ENCODE measurements at regions not wholly inside any gene's neighbourhood (a gene's known extent, or its start where the extent isn't known, plus 50 kb on each side); places are given as distances from the start of the nearest gene placed in this dataset.

GRCh38 chr20:12354725-12355124 lies 437.0 kb downstream of the BTBD3 start:
- no peak overlapping the region for H3K9ac ChIP-seq (ENCODE audit: low read length)
- H3K27me3 ChIP-seq (ENCODE audit: low read length) = no peaks in the 10 kb centered on the region
- no peaks in the 10 kb centered on the region for H3K36me3 ChIP-seq (ENCODE audit: low read length)
- H2AFZ ChIP-seq (ENCODE audit: low read depth, low read length, severe bottlenecking) = no peak overlapping the region
- no peaks in the 10 kb centered on the region for H4K20me1 ChIP-seq (ENCODE audit: low read depth, low read length)
- H3F3A ChIP-seq (ENCODE audit: insufficient read depth) = no peaks in the 10 kb centered on the region
- no peaks in the 10 kb centered on the region for H3K9me3 ChIP-seq (ENCODE audit: insufficient read depth, low read length)
- H3K9me2 ChIP-seq (replicated peaks; ENCODE audit: insufficient read depth, low read length) = no peaks in the 10 kb centered on the region
- no peaks in the 10 kb centered on the region for H3K79me2 ChIP-seq (ENCODE audit: insufficient read depth, low read length)
- no peak overlapping the region for H3K4me3 ChIP-seq (ENCODE audit: insufficient read depth, low read length, poor library complexity, severe bottlenecking)
- TF ChIP-seq EZH2phosphoT487 (conservative IDR thresholded peaks at IDR 0.05; ENCODE audit: low read length) (no peak), CTCF (IDR thresholded peaks at IDR 0.05; ENCODE audit: insufficient read depth, low read length, poor library complexity, severe bottlenecking) (no peak)
- no peak overlapping the region for H3K27ac ChIP-seq (ENCODE audit: low read depth, low read length)
- no peak overlapping the region for H3K4me2 ChIP-seq (ENCODE audit: low read depth, low read length, poor library complexity, severe bottlenecking)

GRCh38 chr20:12355185-12355584 lies 437.5 kb downstream of the BTBD3 start:
- Histone ChIP-seq H3K9me2 (replicated peaks; ENCODE audit: insufficient read depth, low read length) (no peaks in the 10 kb centered on the region), H3K9ac (ENCODE audit: low read length) (no peak overlapping the region), H3K27me3 (ENCODE audit: low read length) (no peaks in the 10 kb centered on the region), H4K20me1 (ENCODE audit: low read depth, low read length) (no peaks in the 10 kb centered on the region), H3F3A (ENCODE audit: insufficient read depth) (no peaks in the 10 kb centered on the region), H3K4me3 (ENCODE audit: insufficient read depth, low read length, poor library complexity, severe bottlenecking) (no peak overlapping the region), H3K4me2 (ENCODE audit: low read depth, low read length, poor library complexity, severe bottlenecking) (no peak overlapping the region), H3K79me2 (ENCODE audit: insufficient read depth, low read length) (no peaks in the 10 kb centered on the region), H3K27ac (ENCODE audit: low read depth, low read length) (no peak overlapping the region), H3K36me3 (ENCODE audit: low read length) (no peaks in the 10 kb centered on the region), H3K9me3 (ENCODE audit: insufficient read depth, low read length) (no peaks in the 10 kb centered on the region), H2AFZ (ENCODE audit: low read depth, low read length, severe bottlenecking) (no peak overlapping the region)
- TF ChIP-seq EZH2phosphoT487 (conservative IDR thresholded peaks at IDR 0.05; ENCODE audit: low read length) (no peak), CTCF (IDR thresholded peaks at IDR 0.05; ENCODE audit: insufficient read depth, low read length, poor library complexity, severe bottlenecking) (no peak)

DNA sequence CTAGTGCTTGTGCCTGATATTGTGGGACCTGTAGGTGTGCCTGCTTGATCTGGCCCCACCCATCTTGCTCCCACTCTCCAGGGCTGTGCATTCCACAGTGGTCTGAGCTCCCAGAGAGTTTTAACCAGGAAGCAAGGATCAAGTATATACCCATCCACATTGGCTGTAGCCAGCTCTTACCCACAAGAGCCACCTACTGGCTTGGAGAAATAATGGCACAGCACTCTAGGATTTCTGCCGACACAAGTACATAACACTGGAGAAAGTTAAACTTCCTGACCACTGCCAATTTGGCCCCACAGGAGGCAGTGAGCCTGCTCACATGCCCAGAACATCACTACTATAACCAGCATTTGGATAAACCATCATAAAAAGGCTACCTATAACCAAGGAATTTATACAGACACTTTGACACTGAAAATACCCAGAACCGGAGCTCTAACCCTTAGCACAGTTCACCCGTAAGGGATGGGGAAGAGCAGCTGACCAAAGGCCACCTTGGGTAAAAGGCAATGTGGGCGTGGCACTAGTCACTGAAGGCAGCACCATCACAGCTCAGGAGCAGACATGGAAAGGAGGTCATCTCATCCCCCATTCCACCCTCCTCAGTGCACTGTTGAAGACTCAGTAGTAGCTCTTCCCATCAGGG lies 440.4 kb downstream of the BTBD3 start:
- Histone ChIP-seq H3K27me3 (ENCODE audit: low read length) (no peaks in the 10 kb centered on the region), H3K9me2 (replicated peaks; ENCODE audit: insufficient read depth, low read length) (no peaks in the 10 kb centered on the region), H3K79me2 (ENCODE audit: insufficient read depth, low read length) (no peaks in the 10 kb centered on the region), H3K27ac (ENCODE audit: low read depth, low read length) (no peak overlapping the region), H2AFZ (ENCODE audit: low read depth, low read length, severe bottlenecking) (no peak overlapping the region), H3K9me3 (ENCODE audit: insufficient read depth, low read length) (no peaks in the 10 kb centered on the region), H3K4me2 (ENCODE audit: low read depth, low read length, poor library complexity, severe bottlenecking) (no peak overlapping the region), H4K20me1 (ENCODE audit: low read depth, low read length) (no peaks in the 10 kb centered on the region), H3K36me3 (ENCODE audit: low read length) (no peaks in the 10 kb centered on the region), H3K4me3 (ENCODE audit: insufficient read depth, low read length, poor library complexity, severe bottlenecking) (no peak overlapping the region), H3K9ac (ENCODE audit: low read length) (no peak overlapping the region), H3F3A (ENCODE audit: insufficient read depth) (no peaks in the 10 kb centered on the region)
- TF ChIP-seq CTCF (IDR thresholded peaks at IDR 0.05; ENCODE audit: insufficient read depth, low read length, poor library complexity, severe bottlenecking) (no peak), EZH2phosphoT487 (conservative IDR thresholded peaks at IDR 0.05; ENCODE audit: low read length) (no peak)
